AG08395 (cell line): ENCODE measurements at regions not wholly inside any gene's neighbourhood (a gene's known extent, or its start where the extent isn't known, plus 50 kb on each side); places are given as distances from the start of the nearest gene placed in this dataset.
"Not testable (repeated sequence)": the region's sequence is repeated elsewhere in the genome, so short reads cannot be mapped to it uniquely, and the experiment has no call there.

Experiments used
- DNase-seq: peaks from one replicate; pipeline ENCODE4 v3.0.0; 2012; ENCODE audit warnings: mixed read lengths, low spot score

GRCh38 chr12:68509242-68509641, 101.5 kb upstream of the RAP1B start:
- DNase-seq, result no peak

GRCh38 chr12:68510397-68510796, 100.3 kb upstream of the RAP1B start:
- no peak for DNase-seq

- DNase-seq, result no peak
Observed at GRCh38 chr12:68514807-68515411, 95.8 kb upstream of the RAP1B start.

GRCh38 chr12:68515793-68516192, 94.9 kb upstream of the RAP1B start:
- no peak for DNase-seq

- DNase-seq, result peak; percentile 81
Observed at GRCh38 chr12:68521321-68521839, 89.3 kb upstream of the RAP1B start.

GRCh38 chr12:68521848-68522502, 88.7 kb upstream of the RAP1B start:
- peak; percentile 22 for DNase-seq

GRCh38 chr12:68529466-68529865, 81.2 kb upstream of the RAP1B start:
- no peak for DNase-seq

GRCh38 chr12:68529869-68530268, 80.8 kb upstream of the RAP1B start:
- DNase-seq, result no peak

- DNase-seq, result no peak
Observed at GRCh38 chr12:68530299-68530698, 80.4 kb upstream of the RAP1B start.

- peak; percentile 58 for DNase-seq
Observed at GRCh38 chr12:68530965-68531364, 79.7 kb upstream of the RAP1B start.

GRCh38 chr12:68532204-68532886, 78.4 kb upstream of the RAP1B start:
- no peak for DNase-seq

- DNase-seq, result no peak
Observed at GRCh38 chr12:68532887-68533248, 77.8 kb upstream of the RAP1B start.

- DNase-seq, result no peak
Observed at GRCh38 chr12:68534108-68534507, 76.6 kb upstream of the RAP1B start.

GRCh38 chr12:68536885-68537485, 73.7 kb upstream of the RAP1B start:
- DNase-seq, result no peak

GRCh38 chr12:68537571-68537970, 73.1 kb upstream of the RAP1B start:
- DNase-seq, result no peak

GRCh38 chr12:68538726-68539614, 71.7 kb upstream of the RAP1B start:
- peak; percentile 64 for DNase-seq

- no peak for DNase-seq
Observed at GRCh38 chr12:68539615-68539952, 71.1 kb upstream of the RAP1B start.

GRCh38 chr12:68540768-68541167, 69.9 kb upstream of the RAP1B start:
- not testable (repeated sequence) for DNase-seq

GRCh38 chr12:68547318-68547717, 63.4 kb upstream of the RAP1B start:
- not testable (repeated sequence) for DNase-seq

- not testable (repeated sequence) for DNase-seq
Observed at GRCh38 chr12:68552605-68553195, 58.0 kb upstream of the RAP1B start.

GRCh38 chr12:68557011-68557730, 53.5 kb upstream of the RAP1B start:
- peak; percentile 81 for DNase-seq
